ENCODE measurements at regions not wholly inside any gene's neighbourhood (a gene's known extent, or its start where the extent isn't known, plus 50 kb on each side); places are given as distances from the start of the nearest gene placed in this dataset.

DNA sequence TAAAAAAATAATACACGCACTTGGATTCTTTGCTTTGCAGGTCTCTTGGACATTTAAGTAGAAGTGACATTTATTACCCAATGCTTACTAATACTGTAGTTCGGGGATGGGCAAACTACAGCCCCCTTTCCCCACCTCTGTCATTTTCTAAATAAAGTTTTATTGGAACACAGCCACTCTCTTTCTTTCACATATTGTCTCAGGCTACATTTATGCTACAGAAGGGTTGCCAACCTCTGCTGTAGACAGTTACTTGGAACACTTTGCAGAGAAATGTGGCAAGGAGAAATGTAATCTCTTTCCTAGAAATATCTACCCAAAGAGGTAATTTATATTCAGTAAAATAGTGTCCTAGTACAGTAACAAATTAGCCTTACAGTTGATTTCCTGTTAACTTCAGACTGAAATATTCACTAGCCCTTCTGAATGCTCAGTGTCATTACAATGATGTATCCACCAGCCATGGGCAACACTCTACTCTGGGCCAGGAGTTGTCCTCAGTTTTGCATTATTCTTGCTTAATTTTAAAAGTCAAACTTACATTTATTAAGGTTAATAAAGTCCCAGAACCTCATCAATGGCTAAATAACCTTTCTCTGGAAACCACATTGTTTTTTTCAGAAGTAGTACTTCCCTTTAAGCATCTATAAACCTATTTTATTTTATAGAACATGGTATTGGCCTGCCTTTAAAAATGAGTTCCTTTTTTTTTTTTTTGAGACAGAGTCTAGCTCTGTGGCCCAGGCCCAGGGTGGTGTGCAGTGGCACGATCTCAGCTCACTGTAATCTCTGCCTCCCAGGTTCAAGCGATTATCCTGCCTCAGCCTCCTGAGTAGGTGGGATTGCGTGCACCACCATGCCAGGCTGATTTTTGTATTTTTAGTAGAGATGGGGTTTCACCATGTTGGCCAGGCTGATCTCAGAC, 269.6 kb upstream of the AMIGO2 start:
- no peaks in the 10 kb centered on the region for H3K9me3 ChIP-seq (ENCODE audit: severe bottlenecking)
- H3K36me3 ChIP-seq: no peaks in the 10 kb centered on the region
- H3K4me3 ChIP-seq (ENCODE audit: low read depth, low read length): no peak overlapping the region
- no peak overlapping the region for H3K27ac ChIP-seq
- H3K27me3 ChIP-seq (ENCODE audit: insufficient read depth, low read depth, severe bottlenecking): no peaks in the 10 kb centered on the region
- DNase-seq: no peak
- TF ChIP-seq, protein P1, sequence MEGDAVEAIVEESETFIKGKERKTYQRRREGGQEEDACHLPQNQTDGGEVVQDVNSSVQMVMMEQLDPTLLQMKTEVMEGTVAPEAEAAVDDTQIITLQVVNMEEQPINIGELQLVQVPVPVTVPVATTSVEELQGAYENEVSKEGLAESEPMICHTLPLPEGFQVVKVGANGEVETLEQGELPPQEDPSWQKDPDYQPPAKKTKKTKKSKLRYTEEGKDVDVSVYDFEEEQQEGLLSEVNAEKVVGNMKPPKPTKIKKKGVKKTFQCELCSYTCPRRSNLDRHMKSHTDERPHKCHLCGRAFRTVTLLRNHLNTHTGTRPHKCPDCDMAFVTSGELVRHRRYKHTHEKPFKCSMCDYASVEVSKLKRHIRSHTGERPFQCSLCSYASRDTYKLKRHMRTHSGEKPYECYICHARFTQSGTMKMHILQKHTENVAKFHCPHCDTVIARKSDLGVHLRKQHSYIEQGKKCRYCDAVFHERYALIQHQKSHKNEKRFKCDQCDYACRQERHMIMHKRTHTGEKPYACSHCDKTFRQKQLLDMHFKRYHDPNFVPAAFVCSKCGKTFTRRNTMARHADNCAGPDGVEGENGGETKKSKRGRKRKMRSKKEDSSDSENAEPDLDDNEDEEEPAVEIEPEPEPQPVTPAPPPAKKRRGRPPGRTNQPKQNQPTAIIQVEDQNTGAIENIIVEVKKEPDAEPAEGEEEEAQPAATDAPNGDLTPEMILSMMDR (IDR thresholded peaks at IDR 0.05; ENCODE audit: low read depth, low read length): no peak

DNA sequence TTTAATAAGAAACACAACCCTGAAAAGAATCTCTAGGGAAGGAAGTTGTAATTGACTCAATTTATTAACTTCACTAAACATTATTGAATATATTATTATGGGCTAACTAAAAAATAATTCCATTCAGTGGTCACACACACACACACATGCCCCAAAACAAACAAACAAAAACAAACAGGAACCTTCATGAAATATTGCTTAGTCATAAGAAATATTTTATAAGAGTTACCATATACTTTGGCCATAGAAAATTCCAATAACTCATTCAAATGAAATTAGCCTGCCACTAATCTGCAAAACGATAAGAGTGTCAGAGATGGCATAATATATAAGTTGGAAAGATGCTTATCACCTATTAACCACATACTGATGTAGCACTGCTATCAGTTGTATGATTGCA, 268.4 kb upstream of the AMIGO2 start:
- Histone ChIP-seq H3K36me3 (no peaks in the 10 kb centered on the region), H3K4me3 (ENCODE audit: low read depth, low read length) (no peak overlapping the region), H3K9me3 (ENCODE audit: severe bottlenecking) (no peaks in the 10 kb centered on the region), H3K27me3 (ENCODE audit: insufficient read depth, low read depth, severe bottlenecking) (no peaks in the 10 kb centered on the region), H3K27ac (no peak overlapping the region)
- TF ChIP-seq, protein P1 (IDR thresholded peaks at IDR 0.05; ENCODE audit: low read depth, low read length): no peak
- DNase-seq: no peak

DNA sequence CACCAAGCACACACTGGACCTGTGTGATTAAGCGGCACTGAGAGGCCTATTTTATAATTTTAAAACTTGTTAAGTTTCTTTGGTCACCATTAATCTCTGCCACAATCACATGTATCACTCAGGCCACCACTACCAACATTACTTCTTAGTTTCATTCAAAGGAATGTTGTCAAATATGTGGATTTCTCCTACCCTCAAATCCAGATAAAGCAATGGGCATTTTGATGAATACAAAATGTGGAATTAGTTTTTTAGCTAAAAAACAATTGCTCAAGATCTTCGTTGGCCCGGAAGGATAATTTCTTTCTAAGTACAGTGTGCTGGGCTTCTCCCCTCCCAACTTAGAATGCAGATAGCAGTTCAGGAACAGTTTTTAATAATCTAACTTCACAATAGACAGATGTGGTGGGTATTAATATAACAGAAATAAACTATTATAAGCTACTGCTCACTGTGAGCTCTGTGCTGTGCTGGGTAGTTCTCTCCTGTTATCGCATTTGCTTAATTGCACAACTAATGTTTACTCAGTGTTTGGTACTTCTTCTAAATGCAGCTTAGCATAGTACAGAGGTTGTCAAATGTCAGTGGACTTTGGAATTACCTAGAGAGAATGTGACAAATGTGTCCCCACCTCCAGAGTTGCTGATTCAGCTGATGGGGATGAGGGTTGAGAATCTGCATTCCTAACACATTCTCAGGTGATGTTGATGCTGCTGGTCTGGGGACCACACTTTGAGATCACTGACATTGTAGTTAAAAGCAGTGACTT, 266.7 kb upstream of the AMIGO2 start:
- Histone ChIP-seq H3K9me3 (ENCODE audit: severe bottlenecking) (no peaks in the 10 kb centered on the region), H3K36me3 (no peaks in the 10 kb centered on the region), H3K27ac (no peak overlapping the region), H3K27me3 (ENCODE audit: insufficient read depth, low read depth, severe bottlenecking) (no peaks in the 10 kb centered on the region), H3K4me3 (ENCODE audit: low read depth, low read length) (no peak overlapping the region)
- TF ChIP-seq, protein P1 (IDR thresholded peaks at IDR 0.05; ENCODE audit: low read depth, low read length): no peak
- no peak for DNase-seq

DNA sequence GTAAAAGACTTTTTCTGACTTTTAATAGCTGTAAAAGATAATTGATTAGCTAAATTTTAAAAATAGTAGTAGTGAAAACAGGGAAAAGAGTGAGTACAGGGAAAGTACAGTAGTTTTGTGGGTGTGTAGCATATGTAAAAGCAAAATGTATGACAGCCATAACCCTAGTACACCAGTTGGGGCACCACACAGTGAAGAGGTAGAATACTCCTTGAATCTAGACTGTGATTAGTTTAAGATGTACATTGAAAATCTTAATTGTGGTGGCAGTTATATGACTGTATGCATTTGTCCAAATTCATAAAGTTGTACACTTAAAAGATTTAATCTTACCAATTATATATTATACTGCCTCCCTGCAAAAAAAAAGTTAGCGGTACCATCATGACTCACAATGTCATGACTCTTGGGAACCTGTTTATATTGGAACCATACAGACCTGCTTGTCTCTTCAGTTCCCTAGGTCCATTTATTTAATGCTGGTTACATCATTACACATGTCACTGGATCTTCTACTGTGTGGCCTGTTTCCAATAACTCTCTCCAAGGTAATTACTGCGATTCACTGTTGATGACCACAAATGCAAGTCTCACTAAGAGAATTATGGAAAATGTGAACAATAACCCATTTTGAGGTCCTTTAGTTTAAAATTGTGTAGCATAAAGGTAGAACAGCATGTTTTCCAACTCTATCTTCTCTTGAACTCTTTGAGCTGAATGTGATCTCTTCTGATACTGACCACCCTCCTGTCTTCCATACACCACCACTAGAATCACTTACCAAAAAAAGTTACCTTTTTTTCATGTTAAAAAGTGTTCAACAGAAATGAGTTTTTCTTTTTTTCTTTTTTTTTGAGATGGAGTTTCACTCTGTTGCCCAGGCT, 264.2 kb upstream of the AMIGO2 start:
- no peak overlapping the region for H3K27ac ChIP-seq
- no peaks in the 10 kb centered on the region for H3K36me3 ChIP-seq
- H3K4me3 ChIP-seq (ENCODE audit: low read depth, low read length): no peak overlapping the region
- no peak for DNase-seq
- H3K27me3 ChIP-seq (ENCODE audit: insufficient read depth, low read depth, severe bottlenecking): no peaks in the 10 kb centered on the region
- TF ChIP-seq, protein P1 (IDR thresholded peaks at IDR 0.05; ENCODE audit: low read depth, low read length): no peak
- no peaks in the 10 kb centered on the region for H3K9me3 ChIP-seq (ENCODE audit: severe bottlenecking)

DNA sequence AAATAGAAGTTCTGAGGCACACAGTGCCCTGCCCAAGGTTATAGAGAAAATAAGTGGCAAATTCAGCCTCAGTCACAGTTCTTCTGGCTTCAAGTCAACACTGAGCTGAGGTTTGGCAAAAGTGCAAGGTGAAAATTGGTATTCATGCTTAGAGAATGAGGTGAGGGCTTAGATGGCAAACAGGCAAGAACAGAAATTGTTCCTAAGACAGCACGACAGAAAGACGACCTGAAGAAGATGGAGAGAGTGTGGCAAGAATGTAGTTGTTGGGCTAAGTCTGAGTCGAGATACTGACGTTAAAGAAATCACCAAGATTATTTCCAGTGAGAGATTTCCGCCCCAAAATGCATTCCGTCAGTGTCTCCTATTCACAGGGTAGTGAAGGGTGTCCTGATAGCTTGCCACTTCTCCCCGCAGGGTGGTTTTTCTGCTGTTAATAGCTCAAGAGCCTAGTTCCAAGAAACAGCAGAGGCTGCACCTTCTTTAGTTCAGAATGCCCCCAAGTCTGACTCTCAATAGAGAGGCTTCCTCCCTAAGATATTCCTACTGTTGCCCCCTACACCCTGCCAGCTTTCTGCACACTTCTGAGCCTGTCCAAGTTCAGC, 260.8 kb upstream of the AMIGO2 start:
- Histone ChIP-seq H3K27me3 (ENCODE audit: insufficient read depth, low read depth, severe bottlenecking) (no peaks in the 10 kb centered on the region), H3K4me3 (ENCODE audit: low read depth, low read length) (no peak overlapping the region), H3K36me3 (no peaks in the 10 kb centered on the region), H3K9me3 (ENCODE audit: severe bottlenecking) (no peaks in the 10 kb centered on the region), H3K27ac (no peak overlapping the region)
- DNase-seq: no peak
- TF ChIP-seq, protein P1 (IDR thresholded peaks at IDR 0.05; ENCODE audit: low read depth, low read length): no peak

Measured in WERI-Rb-1 (cell line).